GM20431 (cell line): ENCODE measurements at regions not wholly inside any gene's neighbourhood (a gene's known extent, or its start where the extent isn't known, plus 50 kb on each side); places are given as distances from the start of the nearest gene placed in this dataset.

Experiments used
- in situ Hi-C: fragments of 300-500 bp; cut with MseI, MboI; formaldehyde crosslinking; loops from one replicate; pipeline ENCODE4 v1.15.0; 2020; ENCODE audit warnings: low sequenced_read_pairs; ENCODE audit not compliant: unreplicated experiment

DNA sequence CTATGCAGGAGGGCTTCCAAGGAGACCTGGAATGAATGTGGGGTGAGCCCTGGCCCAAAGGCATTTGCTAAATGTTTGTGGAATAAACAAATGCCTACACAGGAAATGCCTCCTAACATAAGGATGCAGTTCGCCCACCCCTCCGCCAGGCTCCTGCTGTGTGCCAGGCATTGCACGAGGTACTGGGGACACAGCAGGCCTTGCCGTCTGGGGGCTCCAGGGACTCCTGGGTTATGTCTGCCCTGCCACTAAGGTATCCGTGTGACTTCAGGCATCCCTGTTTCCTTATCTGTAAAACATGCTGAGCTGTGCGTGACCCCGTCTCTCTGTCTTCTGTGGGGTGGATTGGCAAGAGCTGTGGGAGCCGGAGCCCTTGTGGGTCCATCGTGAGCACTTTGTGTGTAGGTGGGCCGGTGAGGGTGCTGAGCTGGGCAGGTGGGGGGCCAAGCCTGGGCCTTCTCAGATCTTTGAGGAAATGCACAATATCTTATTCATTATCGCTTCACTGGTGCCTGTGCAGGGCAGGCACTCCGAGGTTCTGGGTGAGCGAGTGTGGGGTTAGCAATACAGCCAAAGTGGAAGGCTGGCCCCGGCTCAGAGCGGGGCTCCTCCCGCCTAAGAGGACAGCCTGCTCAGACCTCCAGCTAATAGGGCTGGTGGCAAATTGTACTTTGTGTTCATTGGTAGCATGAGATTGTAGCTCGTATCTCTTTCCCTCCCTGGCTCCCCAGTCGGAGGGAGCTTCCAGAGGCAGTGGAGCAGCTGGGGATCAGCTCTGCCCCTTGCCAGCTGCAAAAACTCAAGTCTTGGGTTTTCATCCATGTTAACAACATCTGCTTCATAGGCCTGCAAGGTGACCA is 126.8 kb downstream of the GLI2 start:
- in situ Hi-C loops, result no loop called here

DNA sequence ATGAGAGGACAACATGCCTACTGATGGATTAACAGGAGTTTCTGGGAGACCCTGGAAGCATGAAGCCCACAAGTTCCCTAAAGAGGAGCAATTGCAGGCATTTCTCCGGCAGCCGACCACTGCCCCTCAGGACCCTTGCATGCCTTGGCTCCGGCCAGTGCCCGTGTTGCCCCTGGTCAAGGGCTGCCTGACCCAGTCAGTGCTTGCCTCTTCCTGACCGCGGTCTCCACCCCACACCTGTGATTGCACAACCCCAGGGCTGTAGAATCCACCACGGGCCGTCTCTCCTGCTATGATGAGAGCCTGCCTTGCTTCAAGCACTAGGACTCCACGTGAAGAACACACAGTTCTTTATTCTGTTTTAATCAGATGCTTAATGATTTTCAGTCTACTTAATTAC is 127.5 kb downstream of the GLI2 start:
- in situ Hi-C loops, result no loop called here

DNA sequence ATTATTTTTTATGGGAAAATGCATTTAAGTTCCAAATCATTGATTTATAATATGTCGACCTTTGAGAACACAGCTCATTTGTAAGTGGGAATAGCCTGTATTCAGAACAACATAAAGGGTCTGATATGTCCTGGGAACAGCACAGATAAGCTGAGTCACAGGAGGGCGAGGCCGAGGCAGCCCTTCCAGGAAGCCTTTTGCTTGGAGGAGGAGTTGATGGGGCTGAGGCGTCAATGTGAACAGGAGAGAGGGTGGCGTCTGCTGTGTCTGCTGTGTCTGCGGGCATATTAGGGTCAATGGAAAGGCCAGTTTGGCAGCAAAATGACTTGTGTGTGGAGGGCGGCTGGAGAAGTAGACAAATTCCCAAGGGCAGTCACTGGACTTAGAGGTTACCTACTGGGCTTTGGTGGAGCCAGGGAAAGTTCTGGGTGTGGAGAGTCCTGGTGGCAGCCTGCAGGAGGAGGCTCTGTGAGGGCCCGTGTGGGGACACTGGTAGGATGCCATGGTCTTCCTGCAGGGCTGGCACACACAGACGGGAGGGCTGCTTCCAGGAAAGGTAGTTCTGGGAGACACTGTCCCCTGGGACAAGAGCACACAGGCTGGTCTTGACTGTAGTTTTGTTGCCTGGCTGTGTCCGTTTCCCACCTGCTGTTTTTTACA is 128.1 kb downstream of the GLI2 start:
- in situ Hi-C loops, result no loop called here

DNA sequence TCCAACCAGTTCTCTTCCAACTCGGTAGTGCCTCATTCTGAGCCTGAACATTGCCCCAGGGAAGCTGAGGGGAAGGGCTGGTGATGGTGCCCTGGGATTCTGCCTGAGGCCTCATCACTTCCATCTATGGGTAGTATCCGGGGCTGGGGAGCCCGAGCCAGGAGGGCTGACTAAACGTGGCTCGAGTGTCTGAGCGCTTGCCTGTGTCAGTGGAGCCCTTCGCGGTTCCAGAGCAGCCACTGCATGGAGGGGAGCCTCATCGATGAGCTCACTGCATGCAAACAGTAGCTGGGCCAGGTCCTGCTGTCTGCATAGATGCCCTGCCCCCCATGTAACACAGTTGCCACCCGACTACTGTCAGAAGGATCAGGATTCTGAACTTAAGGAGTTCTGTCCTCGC is 129.3 kb downstream of the GLI2 start:
- in situ Hi-C loops, result no loop called here

DNA sequence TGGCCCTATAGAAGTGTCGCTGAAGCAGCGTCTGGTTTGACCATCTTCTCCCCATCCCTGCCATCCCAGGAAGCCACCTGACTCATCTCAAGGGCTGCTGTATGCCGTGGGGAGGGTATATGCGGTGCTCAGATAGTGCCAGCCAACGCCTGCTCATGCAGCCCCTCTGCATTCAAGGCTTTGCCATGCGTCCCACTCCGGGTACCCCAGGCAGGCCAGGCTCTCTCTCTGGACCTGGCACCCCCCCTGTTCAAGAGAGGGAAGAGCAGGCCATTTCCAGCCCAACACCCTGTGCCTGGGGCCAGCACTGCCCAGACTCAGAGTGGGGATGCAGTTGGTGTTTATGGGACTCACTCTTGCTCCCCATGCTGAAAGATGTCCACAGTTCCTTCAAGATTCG is 130.0 kb downstream of the GLI2 start:
- in situ Hi-C loops, result no loop called here

DNA sequence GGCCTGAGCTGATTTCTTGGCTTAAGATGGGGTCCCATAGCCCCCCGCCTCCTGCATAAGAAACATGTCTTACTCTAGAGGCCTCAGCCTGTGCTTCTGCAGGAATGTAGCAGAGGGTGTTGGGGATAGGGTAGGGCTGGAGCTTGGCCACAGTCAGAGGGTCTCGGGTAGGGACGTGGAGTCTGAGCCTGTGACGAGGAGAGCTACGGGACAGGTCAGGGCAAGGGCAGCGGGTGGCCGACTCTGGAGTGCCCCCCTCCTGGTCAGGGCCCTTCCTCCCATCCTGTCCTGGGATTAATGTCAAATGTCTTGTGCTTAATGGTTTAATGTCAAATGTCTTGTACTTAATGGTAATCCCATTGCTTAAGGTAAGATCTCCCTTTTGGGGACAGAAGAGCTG is 130.4 kb downstream of the GLI2 start:
- in situ Hi-C loops, result no loop called here

DNA sequence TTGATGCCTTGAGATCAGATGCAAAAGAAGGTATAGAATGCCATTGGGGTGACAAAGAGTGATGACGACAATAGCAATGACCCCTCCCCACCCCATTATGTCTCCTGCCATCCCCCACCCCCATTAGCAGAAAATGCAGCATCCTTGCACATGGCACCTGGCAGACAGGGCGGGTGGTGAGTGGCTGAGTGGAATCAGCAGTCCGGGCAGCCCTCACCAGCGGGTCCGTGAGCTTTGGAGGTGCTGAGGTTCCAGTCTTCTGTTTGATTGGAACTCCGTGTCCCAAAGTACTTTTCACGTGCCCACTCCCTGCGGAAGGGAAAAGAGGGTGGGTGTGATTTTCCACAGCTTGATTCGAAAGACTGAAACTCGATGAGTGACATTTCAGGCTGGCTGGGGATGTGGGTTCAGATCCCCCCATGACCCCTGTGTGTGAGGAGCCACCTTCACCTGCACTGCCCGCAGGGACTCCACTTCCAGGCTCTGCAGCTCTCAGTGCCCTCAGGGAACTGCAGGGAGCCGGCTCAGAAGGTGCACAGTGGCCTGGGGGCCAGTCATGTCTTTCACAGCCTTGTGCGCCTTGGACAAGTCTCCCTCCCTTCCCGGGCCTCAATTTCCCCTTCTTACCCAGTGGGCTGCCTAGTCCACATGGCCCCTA is 130.9 kb downstream of the GLI2 start:
- in situ Hi-C loops, result no loop called here

DNA sequence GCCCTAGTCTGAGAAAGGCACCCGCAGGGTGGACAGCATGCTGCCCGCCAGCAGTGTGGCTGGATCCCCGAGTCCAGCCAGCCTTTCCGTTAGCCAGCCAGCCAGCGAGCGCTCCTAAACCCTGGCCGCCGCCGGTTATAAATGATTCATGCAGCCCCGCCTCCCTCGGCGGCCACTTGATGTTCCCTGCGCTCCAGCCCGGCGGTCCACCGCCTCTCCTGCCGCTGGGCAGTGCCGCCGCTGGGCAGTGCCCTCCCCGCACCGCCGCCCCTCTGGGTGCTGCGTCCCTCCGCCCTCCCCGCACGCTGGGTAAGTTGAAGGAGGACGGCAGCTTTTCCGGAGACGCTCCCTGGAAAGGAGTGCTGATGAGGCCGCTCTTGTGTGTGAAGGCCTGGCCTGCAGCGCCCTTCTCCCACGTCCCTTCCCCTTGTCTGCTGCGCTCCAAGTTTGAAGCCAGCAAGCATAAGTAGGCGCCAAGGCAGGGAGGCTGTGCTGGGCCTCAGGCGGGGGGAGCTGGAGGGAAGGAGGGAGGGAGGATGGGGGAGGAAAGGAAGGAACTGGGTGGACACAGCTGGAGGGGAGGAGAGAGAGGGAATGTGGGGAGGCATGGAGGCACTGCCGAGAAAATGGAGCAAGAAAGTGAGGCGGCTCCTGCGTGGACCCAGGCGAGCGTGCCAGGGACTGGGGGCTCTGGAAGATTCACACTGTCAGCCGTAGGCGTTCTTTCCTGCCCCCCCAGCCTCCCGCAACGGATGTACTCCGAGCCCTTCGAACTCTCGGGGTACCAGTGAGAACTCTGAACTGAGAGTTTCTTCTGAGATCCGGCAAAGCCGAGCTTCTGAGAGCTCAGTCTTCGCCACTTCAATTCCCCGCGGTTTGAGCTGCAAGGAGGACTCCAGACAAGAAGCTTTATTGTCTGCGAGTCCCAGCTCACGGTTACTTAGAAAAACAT is 131.9 kb downstream of the GLI2 start:
- in situ Hi-C loops, result no loop called here

DNA sequence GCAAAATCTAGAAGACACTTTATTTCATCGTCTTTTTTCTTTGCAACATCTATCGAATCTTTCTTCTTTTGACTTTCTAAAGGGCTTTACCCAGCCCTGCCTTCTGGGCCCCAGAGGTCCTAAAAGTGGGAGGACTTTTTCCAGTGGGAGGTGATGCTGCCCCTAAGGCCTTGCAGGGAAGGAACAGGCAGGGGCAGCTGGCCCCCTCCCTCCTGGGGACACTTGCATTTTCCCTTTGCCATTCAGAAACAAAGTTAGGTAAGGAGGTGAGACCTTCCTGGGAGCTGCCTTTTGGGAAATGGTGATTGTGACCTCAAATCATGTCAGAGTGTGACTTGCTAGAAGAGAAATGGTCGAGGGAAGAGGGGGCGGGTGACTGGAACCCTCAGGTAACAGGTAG is 132.7 kb downstream of the GLI2 start:
- in situ Hi-C loops, result no loop called here

DNA sequence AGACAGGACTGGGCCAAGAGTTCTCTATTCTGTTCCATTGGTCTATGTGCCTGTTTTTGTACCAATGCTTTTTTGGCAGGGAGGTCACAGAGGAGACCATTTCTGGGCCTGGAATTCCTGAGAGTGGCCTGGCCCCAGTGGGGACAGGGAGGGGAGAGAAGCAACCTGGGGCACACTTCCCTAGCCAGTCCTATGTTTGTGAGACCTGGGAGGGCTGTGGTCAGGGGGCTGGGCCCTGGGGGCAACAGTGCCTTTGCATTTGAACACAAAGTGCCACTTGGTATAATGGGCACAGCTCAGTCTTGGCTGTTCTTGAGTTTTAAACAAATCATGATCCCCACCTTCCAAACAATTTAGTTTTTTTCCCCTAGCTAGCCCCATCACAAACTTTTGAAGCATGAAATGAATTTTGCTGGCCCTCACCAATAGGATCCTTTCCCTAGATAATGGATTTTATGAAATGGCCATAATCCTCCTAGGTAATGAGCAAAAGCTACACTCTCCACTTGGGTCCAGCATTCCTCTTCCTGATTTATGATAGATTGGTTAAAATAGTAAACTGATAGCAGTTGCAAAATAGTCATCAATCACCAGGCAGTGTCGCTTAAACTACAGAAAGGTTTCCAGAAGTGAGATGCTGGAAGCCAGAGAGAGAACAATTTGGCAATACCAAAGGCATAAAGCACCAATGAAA is 133.5 kb downstream of the GLI2 start:
- in situ Hi-C loops, result no loop called here

DNA sequence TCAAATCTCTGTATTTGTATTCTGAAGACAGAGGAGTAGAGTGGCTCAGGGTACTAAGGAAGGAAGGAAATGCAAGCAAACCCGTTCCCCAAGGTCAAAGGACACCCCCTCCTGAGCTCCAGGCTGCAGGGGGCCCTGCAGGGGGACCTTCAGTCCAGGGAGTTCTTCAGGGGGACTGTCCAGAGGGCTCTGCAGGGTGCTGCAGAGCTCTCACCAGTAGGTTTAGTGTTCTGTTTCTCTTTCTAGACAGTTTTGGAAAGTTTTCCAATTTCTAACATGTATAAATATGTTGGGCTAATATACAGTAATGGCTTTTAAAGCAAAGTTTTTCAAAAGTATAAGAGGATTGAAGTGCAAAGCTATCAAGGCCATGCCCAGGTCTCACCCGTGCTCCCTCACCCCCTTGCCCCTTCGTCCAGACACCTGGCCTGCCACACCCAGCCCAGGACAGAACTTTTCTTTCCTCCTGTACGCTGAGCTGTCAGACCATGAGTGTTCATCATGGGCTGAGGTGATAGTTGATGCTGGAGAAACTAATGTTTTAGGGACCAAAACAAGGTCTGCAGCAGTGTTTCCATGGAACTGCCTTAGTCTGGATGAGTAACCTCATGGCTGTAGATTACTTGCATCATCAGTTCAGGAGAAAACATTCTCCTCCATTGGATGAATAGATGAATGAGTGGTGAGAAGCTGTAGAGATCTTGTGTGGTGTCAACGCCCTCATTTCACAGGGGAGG is 134.2 kb downstream of the GLI2 start:
- in situ Hi-C loops, result no loop called here

DNA sequence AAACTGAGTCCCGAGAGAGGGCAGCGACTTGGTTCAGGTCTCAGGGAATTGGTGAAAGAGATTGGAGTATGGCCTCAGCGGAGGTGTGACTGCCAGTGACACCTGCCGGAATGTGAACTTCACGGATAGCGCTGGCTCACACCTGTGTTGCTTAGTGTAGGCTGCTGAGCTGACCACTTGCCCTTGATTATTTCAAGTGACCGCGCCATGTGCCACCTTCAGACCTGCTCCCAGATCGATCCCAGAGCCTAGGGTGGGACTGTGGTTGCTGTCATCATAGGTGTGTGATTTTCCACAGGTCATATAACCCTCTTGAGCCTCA is 134.8 kb downstream of the GLI2 start:
- in situ Hi-C loops, result no loop called here

DNA sequence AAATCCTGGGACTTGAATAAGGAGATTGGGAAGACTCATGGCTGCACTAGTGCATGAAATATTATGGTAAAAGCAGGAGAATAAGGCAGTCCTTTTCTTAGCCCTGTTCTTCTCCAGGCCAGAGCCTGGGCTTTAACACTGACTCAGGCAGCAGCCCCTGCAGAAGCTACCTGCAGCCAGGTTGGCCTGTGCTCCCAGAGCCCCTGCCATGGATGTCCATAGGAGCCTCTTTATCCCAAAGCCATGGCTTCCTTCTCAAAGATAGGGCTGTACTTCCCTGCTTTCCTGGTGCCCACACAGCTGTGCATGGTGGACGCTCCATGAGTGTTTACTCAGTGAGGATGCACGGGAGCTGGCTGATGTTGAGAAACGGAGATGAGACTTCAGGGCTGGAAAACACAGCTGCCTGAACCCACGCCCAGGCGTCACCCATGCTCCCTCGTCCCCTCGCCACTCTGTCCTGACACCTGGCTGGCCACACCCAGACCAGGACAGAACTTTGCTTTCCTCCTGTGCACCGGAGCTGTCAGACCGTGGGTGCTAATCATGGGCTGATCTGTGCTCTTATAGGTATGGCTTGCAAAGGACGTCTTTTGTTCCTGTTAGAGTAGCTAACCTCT is 135.5 kb downstream of the GLI2 start:
- in situ Hi-C loops, result no loop called here

DNA sequence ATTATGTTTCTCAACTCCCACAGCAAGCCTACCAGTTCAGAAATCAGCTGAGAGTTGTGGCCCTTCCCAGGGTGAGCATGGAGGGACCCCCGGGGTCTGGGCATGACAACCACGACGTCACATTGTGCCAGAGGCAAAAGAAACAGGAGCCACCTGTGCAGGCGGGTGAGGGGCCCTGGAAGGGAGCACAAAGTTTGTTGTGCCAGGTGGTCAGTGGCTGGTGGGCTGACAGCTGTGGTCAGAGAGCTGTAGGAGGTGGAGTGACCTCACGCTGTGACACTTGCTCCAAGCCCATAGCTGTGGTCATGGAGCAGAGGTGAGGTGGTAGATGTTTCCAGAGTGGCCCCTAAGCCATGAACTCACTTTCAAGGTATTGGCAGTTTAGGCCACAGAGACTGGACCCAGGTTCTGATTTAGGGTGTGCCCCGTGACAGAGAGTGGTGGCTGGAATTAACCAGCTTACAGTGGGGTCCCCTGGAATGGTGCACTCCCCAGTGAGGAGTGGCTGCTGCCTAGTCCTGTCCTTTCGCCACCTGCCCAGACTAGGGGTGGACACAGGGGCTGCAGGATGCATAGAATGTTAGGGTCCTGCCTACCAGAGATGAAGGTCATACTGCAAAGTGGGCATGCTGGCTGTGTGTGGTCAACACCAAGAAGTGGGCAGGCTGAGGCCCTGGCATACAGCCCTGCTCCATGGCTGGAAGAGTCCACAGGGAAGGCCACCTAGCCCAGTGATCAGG is 136.4 kb downstream of the GLI2 start:
- in situ Hi-C loops, result no loop called here

DNA sequence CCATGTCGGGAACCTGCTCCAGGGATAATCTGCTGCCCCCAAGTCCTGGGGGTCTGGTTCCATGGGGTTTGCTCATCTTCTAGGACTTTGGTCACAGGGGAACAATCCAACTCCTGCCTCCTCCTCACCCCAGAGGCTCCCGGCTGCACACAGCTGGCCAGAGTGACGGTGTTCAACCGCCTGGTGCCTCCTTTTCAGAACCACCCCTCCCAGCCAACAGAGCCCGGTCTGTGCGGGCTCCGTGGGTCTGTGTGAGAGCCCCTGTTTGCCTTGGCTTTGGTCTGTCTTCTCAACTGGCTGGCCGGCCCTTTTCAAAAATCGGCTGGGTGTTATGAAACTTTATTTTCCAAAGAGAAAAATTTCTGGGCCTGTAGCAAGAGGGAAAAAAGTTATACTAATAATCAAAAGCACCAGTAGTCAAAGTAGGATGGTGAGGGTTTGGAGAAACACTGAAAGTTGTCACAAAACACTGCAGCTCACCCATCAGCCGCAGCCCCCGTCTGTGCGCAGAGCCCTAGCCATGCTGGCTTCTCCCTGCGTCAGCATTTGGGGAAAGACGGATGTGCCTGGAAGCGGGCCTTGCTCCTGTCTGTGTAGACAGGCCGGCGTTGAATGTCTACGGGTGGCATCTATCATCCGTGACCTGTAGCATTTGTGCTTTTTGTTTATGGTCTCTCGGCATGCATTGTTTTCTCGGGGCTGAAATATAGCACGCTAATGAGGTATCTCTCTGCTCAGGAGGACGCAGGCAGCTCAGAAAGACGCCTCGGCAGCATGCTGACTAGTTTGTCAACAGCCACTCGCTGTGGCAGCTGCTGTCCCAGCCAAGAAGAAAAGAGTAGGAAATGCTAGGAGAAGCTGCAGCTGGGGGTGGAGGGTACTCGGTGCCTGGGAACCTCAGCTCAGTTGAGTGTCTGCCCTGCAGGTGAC is 138.6 kb downstream of the GLI2 start:
- in situ Hi-C loops, result no loop called here

DNA sequence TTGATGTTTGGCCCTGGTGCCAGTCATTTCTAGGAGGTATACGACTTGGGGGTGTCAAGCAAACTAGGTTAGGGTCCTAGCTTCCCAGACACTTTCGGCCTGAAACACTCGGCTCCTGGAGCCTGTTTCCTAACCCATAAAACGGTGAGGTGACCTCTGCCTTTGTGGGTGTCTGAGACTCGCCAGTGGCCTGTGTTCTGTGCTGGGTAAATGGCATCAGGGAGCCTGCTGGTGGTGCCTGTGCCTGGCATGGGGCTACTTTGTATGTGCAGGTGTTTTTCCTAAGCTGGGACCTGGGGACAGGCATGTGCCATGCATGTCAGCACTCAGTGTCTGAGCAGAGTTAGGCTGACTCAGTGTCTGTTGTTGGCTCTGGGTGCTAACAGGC is 139.2 kb downstream of the GLI2 start:
- in situ Hi-C loops, result no loop called here

DNA sequence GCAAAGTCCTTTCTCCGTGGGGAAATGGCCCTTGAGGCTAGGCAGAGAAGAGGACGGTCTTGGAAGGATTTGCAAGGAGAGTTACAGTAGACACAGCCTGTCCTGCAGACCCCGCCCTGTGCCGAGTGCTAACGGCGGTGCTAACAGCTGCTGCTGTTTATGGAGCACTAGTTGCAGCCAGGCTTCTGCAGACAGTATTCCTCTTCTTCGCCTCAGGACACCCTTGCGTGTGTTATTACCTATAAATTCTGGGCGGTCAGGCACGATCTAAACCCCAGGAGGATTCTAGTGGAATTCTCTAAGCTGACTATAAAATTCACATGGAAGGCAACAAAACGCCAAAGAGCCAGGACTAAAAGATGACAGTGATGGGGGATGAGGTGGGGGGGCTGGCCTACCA is 139.8 kb downstream of the GLI2 start:
- in situ Hi-C loops, result no loop called here
